ENCODE measurements at regions not wholly inside any gene's neighbourhood (a gene's known extent, or its start where the extent isn't known, plus 50 kb on each side); places are given as distances from the start of the nearest gene placed in this dataset.

DNA sequence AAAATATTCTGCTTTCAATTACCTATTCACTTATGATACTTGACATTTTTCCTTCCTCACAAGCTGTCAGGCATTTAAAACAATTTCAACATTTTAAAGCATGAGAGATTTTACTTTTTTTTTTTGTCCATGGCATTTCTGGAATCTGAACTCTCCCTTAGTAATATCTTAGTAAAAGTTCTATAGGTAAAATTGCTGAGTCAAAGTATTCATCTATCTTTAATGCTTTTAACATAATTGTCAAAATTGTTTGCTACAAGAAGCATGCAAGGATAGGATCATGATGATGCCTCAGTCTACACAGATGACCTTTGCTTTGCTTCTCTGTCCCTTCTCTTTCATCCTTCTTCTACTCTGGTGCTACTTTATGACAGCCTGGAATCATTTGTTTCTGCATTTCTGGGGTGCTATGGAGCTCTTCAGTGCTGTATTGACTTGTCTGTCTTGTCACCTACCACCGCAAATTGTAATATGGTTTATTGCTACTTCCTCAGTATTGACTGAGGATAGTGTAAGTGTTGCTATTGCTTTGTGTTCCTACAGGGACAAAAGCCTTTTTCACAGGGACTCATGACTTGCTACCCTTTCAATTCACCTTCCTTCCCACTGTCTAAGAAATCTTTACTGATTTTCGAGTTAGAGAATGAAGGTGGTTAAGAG lies 589.8 kb upstream of the ATP2B1 start:
- TF ChIP-seq, protein P1, sequence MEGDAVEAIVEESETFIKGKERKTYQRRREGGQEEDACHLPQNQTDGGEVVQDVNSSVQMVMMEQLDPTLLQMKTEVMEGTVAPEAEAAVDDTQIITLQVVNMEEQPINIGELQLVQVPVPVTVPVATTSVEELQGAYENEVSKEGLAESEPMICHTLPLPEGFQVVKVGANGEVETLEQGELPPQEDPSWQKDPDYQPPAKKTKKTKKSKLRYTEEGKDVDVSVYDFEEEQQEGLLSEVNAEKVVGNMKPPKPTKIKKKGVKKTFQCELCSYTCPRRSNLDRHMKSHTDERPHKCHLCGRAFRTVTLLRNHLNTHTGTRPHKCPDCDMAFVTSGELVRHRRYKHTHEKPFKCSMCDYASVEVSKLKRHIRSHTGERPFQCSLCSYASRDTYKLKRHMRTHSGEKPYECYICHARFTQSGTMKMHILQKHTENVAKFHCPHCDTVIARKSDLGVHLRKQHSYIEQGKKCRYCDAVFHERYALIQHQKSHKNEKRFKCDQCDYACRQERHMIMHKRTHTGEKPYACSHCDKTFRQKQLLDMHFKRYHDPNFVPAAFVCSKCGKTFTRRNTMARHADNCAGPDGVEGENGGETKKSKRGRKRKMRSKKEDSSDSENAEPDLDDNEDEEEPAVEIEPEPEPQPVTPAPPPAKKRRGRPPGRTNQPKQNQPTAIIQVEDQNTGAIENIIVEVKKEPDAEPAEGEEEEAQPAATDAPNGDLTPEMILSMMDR (IDR thresholded peaks at IDR 0.05), result no peak
- TF ChIP-seq POLR2A (IDR thresholded peaks at IDR 0.05) (no peak), POLR2AphosphoS5 (IDR thresholded peaks at IDR 0.05) (no peak)

Data from gastroesophageal sphincter (tissue), 3 donors.